ENCODE measurements at regions not wholly inside any gene's neighbourhood (a gene's known extent, or its start where the extent isn't known, plus 50 kb on each side); places are given as distances from the start of the nearest gene placed in this dataset.

GRCh38 chr3:22210693-22211092 is 459.7 kb upstream of the ZNF385D start:
- TF ChIP-seq CTCF (IDR thresholded peaks at IDR 0.05) = no peak
- TF ChIP-seq POLR2A (IDR thresholded peaks at IDR 0.05) = no peak
